ENCODE measurements at regions not wholly inside any gene's neighbourhood (a gene's known extent, or its start where the extent isn't known, plus 50 kb on each side); places are given as distances from the start of the nearest gene placed in this dataset.
A peak's percentile ranks its signal among the peaks of the same experiment; 100 is the strongest.

DNA sequence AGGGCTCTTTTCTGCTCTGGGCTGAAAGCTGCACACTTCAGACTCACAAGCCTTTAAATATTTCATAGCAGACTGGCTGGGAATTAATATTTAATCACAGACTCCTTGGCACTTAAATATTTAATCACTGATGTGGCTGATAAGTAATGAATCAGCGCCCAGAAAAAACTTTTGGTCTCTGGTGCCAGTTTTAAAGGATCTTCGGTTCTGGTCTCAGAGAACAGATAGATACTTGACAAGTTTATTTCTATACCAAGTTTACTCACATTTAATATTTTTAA is 201.2 kb downstream of the MYCN start:
- DNase-seq (ENCODE audit: low read depth) (no peak), FAIRE-seq (no peak)
- Histone ChIP-seq H3K4me3 (ENCODE audit: low read depth, low read length) (no peak overlapping the region), H3K36me3 (ENCODE audit: control insufficient read depth, insufficient read depth, low read length) (no peaks in the 10 kb centered on the region), H3K27me3 (ENCODE audit: control insufficient read depth, insufficient read depth, low read length) (no peaks in the 10 kb centered on the region)
- no peak for TF ChIP-seq CTCF (IDR thresholded peaks at IDR 0.05; ENCODE audit: insufficient read depth, low read length, severe bottlenecking)

DNA sequence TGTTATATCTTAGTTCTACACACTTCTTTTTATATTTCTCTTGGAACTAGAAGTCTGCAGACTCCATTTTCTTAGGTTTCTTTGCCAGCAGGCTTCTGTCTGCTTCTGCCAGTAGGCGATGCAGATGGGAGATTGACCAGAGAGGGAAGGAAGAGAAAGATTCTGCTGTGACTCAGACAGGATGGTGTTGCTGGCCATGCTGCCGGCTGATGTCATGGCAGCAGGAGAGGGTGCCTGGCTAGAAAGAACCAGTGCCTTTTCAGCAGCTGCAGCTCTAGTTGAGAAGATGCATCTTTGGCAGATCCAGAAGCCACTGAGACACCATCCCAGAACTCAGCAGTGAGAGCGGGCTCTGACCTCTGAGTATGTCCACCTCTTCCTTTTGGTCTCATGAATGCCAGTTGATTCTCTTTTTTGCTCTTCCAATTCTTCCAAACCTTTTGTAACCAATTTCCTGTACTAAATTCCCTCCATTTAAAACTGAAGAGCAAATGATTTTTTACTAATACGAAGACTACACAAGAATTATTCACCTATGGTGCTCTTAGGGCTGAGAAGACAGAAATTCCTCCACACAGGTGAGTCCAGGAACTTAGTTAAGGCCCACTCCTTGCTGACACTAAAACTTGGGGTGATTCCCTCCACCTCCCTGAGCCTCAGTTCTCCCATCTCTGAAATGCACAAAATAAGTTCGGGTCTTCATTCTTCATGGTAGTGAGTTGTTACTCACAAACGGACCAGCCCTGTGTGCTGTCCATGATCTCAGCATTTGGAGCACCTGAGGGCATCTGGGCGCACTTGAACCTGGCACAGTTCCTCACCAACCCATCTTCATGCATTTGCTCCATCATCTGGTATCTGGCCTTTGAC is 200.7 kb downstream of the MYCN start:
- DNase-seq (ENCODE audit: low read depth) (peak; percentile 58), FAIRE-seq (no peak)
- no peak for TF ChIP-seq CTCF (IDR thresholded peaks at IDR 0.05; ENCODE audit: insufficient read depth, low read length, severe bottlenecking)
- Histone ChIP-seq H3K4me3 (ENCODE audit: low read depth, low read length) (no peak overlapping the region), H3K27me3 (ENCODE audit: control insufficient read depth, insufficient read depth, low read length) (no peaks in the 10 kb centered on the region), H3K36me3 (ENCODE audit: control insufficient read depth, insufficient read depth, low read length) (no peaks in the 10 kb centered on the region)

- no peaks in the 10 kb centered on the region for H3K36me3 ChIP-seq (ENCODE audit: control insufficient read depth, insufficient read depth, low read length)
- no peak for TF ChIP-seq CTCF (IDR thresholded peaks at IDR 0.05; ENCODE audit: insufficient read depth, low read length, severe bottlenecking)
- no peak overlapping the region for H3K4me3 ChIP-seq (ENCODE audit: low read depth, low read length)
- DNase-seq (ENCODE audit: low read depth), result peak; percentile 78
- H3K27me3 ChIP-seq (ENCODE audit: control insufficient read depth, insufficient read depth, low read length), result no peaks in the 10 kb centered on the region
- no peak for FAIRE-seq
These were observed 199.6 kb downstream of the MYCN start for GRCh38 chr2:16139663-16140615.

- TF ChIP-seq CTCF (IDR thresholded peaks at IDR 0.05; ENCODE audit: insufficient read depth, low read length, severe bottlenecking), result no peak
- no peak overlapping the region for H3K4me3 ChIP-seq (ENCODE audit: low read depth, low read length)
- DNase-seq (ENCODE audit: low read depth) (no peak), FAIRE-seq (no peak)
- no peaks in the 10 kb centered on the region for H3K36me3 ChIP-seq (ENCODE audit: control insufficient read depth, insufficient read depth, low read length)
- no peaks in the 10 kb centered on the region for H3K27me3 ChIP-seq (ENCODE audit: control insufficient read depth, insufficient read depth, low read length)
These were observed 198.7 kb downstream of the MYCN start for GRCh38 chr2:16138811-16139662.

GRCh38 chr2:16137080-16137755 is 196.9 kb downstream of the MYCN start:
- TF ChIP-seq CTCF (IDR thresholded peaks at IDR 0.05; ENCODE audit: insufficient read depth, low read length, severe bottlenecking), result no peak
- no peak for DNase-seq (ENCODE audit: low read depth)

More at GRCh38 chr2:16137080-16137755, 196.9 kb downstream of the MYCN start:
- peak; percentile 7 for FAIRE-seq
- no peak overlapping the region for H3K4me3 ChIP-seq (ENCODE audit: low read depth, low read length)
- no peaks in the 10 kb centered on the region for H3K36me3 ChIP-seq (ENCODE audit: control insufficient read depth, insufficient read depth, low read length)
- no peaks in the 10 kb centered on the region for H3K27me3 ChIP-seq (ENCODE audit: control insufficient read depth, insufficient read depth, low read length)
